ENCODE measurements at regions not wholly inside any gene's neighbourhood (a gene's known extent, or its start where the extent isn't known, plus 50 kb on each side); places are given as distances from the start of the nearest gene placed in this dataset.

DNA sequence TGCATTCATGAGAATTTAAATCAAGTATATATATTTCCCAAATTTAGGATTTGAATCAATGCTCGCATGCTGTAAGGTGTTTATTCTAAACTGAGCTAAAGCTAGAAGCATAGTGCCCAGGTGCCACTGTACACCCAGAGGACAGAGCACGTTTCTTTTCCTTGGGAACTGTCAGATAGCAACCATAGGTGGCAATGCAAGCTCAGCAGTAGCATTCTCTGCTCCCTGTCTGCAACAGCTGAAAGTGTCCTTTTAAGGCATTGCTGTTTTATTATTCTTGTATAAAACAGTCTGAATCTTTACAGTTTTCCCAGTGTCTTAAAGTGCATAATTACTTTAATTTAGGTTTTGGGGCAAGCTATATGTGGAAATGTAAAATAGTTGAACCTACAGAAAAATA is 443.4 kb upstream of the MMS22L start:
- no peaks in the 10 kb centered on the region for H3K36me3 ChIP-seq (ENCODE audit: low read length)
- H3F3A ChIP-seq (ENCODE audit: insufficient read depth), result no peaks in the 10 kb centered on the region
- H3K9me3 ChIP-seq (ENCODE audit: insufficient read depth, low read length), result no peaks in the 10 kb centered on the region
- no peak overlapping the region for H3K4me3 ChIP-seq (ENCODE audit: insufficient read depth, low read length, poor library complexity, severe bottlenecking)
- TF ChIP-seq, protein P1, sequence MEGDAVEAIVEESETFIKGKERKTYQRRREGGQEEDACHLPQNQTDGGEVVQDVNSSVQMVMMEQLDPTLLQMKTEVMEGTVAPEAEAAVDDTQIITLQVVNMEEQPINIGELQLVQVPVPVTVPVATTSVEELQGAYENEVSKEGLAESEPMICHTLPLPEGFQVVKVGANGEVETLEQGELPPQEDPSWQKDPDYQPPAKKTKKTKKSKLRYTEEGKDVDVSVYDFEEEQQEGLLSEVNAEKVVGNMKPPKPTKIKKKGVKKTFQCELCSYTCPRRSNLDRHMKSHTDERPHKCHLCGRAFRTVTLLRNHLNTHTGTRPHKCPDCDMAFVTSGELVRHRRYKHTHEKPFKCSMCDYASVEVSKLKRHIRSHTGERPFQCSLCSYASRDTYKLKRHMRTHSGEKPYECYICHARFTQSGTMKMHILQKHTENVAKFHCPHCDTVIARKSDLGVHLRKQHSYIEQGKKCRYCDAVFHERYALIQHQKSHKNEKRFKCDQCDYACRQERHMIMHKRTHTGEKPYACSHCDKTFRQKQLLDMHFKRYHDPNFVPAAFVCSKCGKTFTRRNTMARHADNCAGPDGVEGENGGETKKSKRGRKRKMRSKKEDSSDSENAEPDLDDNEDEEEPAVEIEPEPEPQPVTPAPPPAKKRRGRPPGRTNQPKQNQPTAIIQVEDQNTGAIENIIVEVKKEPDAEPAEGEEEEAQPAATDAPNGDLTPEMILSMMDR (IDR thresholded peaks at IDR 0.05; ENCODE audit: insufficient read depth, low read length, poor library complexity, severe bottlenecking), result no peak
- no peak for TF ChIP-seq EZH2phosphoT487 (conservative IDR thresholded peaks at IDR 0.05; ENCODE audit: low read length)
- no peak overlapping the region for H3K4me2 ChIP-seq (ENCODE audit: low read depth, low read length, poor library complexity, severe bottlenecking)
- H3K79me2 ChIP-seq (ENCODE audit: insufficient read depth, low read length), result no peaks in the 10 kb centered on the region
- no peak overlapping the region for H2AFZ ChIP-seq (ENCODE audit: low read depth, low read length, severe bottlenecking)
- H3K27me3 ChIP-seq (ENCODE audit: low read length), result no peaks in the 10 kb centered on the region
- no peak overlapping the region for H3K27ac ChIP-seq (ENCODE audit: low read depth, low read length)
- H4K20me1 ChIP-seq (ENCODE audit: low read depth, low read length), result no peaks in the 10 kb centered on the region
- no peak overlapping the region for H3K9ac ChIP-seq (ENCODE audit: low read length)
- no peaks in the 10 kb centered on the region; the same call in 1 of the 2 replicates for H3K9me2 ChIP-seq (replicated peaks; ENCODE audit: insufficient read depth, low read length)

- Histone ChIP-seq H3K36me3 (ENCODE audit: low read length) (no peaks in the 10 kb centered on the region), H3K9me2 (replicated peaks; ENCODE audit: insufficient read depth, low read length) (no peaks in the 10 kb centered on the region), H3K9me3 (ENCODE audit: insufficient read depth, low read length) (no peaks in the 10 kb centered on the region), H3K4me3 (ENCODE audit: insufficient read depth, low read length, poor library complexity, severe bottlenecking) (no peak overlapping the region), H3K27ac (ENCODE audit: low read depth, low read length) (no peak overlapping the region), H3F3A (ENCODE audit: insufficient read depth) (no peaks in the 10 kb centered on the region), H2AFZ (ENCODE audit: low read depth, low read length, severe bottlenecking) (no peak overlapping the region), H3K9ac (ENCODE audit: low read length) (no peak overlapping the region), H3K79me2 (ENCODE audit: insufficient read depth, low read length) (no peaks in the 10 kb centered on the region), H4K20me1 (ENCODE audit: low read depth, low read length) (no peaks in the 10 kb centered on the region), H3K4me2 (ENCODE audit: low read depth, low read length, poor library complexity, severe bottlenecking) (no peak overlapping the region), H3K27me3 (ENCODE audit: low read length) (no peaks in the 10 kb centered on the region)
- no peak for TF ChIP-seq EZH2phosphoT487 (conservative IDR thresholded peaks at IDR 0.05; ENCODE audit: low read length)
- TF ChIP-seq, protein P1 (IDR thresholded peaks at IDR 0.05; ENCODE audit: insufficient read depth, low read length, poor library complexity, severe bottlenecking), result no peak
Observed at GRCh38 chr6:97732045-97732444, 449.0 kb upstream of the MMS22L start.

GRCh38 chr6:97757575-97757974 is 474.6 kb upstream of the MMS22L start:
- no peaks in the 10 kb centered on the region for H3K9me3 ChIP-seq (ENCODE audit: insufficient read depth, low read length)
- H3K79me2 ChIP-seq (ENCODE audit: insufficient read depth, low read length), result no peaks in the 10 kb centered on the region
- no peaks in the 10 kb centered on the region for H4K20me1 ChIP-seq (ENCODE audit: low read depth, low read length)
- no peaks in the 10 kb centered on the region for H3K9me2 ChIP-seq (replicated peaks; ENCODE audit: insufficient read depth, low read length)
- no peak overlapping the region for H3K4me2 ChIP-seq (ENCODE audit: low read depth, low read length, poor library complexity, severe bottlenecking)
- no peak overlapping the region for H2AFZ ChIP-seq (ENCODE audit: low read depth, low read length, severe bottlenecking)
- no peaks in the 10 kb centered on the region for H3K36me3 ChIP-seq (ENCODE audit: low read length)
- H3K27ac ChIP-seq (ENCODE audit: low read depth, low read length), result no peak overlapping the region
- no peak overlapping the region for H3K4me3 ChIP-seq (ENCODE audit: insufficient read depth, low read length, poor library complexity, severe bottlenecking)
- H3K9ac ChIP-seq (ENCODE audit: low read length), result no peak overlapping the region
- H3K27me3 ChIP-seq (ENCODE audit: low read length), result no peaks in the 10 kb centered on the region
- TF ChIP-seq, protein P1 (IDR thresholded peaks at IDR 0.05; ENCODE audit: insufficient read depth, low read length, poor library complexity, severe bottlenecking), result no peak
- no peak for TF ChIP-seq EZH2phosphoT487 (conservative IDR thresholded peaks at IDR 0.05; ENCODE audit: low read length)
- no peaks in the 10 kb centered on the region for H3F3A ChIP-seq (ENCODE audit: insufficient read depth)
